ENCODE measurements at regions not wholly inside any gene's neighbourhood (a gene's known extent, or its start where the extent isn't known, plus 50 kb on each side); places are given as distances from the start of the nearest gene placed in this dataset.

DNA sequence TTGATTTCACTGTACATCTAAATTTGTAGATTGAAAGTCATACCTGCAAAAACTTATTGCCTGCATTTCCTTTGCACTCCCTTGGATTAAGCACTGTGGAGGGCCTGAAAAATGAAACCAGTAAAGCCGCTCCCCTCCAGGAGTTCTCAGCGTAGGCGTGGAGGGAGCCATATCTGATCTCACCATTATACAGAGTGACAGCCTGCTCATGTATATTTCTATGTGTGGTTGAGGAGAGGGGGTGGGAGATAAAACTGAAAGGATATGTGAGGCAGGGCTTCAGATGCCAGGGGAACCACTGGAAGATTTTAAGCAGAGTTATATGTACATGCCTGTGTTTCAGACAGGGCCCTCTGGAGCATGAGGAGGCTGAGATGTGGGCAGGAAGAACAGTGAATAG lies 303.0 kb downstream of the MSX2 start:
- TF ChIP-seq CTCF (IDR thresholded peaks at IDR 0.05) = no peak
- no peak for TF ChIP-seq POLR2A (IDR thresholded peaks at IDR 0.05)

Data from sigmoid colon (tissue), 3 donors.